Neural progenitor cell (in vitro differentiated cells): ENCODE measurements at regions not wholly inside any gene's neighbourhood (a gene's known extent, or its start where the extent isn't known, plus 50 kb on each side); places are given as distances from the start of the nearest gene placed in this dataset.

Experiments used
- EZH2 ChIP-seq: fragments of 200-600 bp; sonication (generic); IDR thresholded peaks from 2 replicates; pipeline ENCODE4 v1.6.1; 2017; ENCODE audit warnings: antibody characterized with exemption, mild to moderate bottlenecking, moderate library complexity
- TF ChIP-seq, protein P1 (sequence below): fragments of 200-600 bp; sonication (generic); IDR thresholded peaks from 2 replicates; pipeline ENCODE4 v1.5.1; 2017; ENCODE audit warnings: antibody characterized with exemption, mild to moderate bottlenecking

DNA sequence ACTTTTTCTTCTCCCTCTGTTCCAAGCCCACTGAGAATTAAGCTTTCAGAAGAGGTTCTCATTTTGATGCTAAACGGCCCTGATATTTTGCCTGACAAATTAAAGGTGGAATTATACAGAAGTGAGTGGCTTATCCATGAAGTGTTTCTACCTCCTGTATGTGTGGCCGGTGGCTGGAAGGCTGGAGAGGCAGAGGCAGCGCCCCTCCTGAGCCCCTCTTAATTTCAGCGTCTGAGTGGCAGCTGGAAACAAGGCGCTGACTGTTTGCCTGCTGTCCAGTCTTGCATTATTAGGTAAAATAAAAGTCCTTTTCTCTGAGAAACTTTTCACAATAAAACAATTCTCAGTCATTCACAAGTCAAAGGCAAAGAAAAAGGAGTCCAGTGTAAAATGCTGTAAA lies 685.7 kb downstream of the MCTP2 start:
- TF ChIP-seq, protein P1, sequence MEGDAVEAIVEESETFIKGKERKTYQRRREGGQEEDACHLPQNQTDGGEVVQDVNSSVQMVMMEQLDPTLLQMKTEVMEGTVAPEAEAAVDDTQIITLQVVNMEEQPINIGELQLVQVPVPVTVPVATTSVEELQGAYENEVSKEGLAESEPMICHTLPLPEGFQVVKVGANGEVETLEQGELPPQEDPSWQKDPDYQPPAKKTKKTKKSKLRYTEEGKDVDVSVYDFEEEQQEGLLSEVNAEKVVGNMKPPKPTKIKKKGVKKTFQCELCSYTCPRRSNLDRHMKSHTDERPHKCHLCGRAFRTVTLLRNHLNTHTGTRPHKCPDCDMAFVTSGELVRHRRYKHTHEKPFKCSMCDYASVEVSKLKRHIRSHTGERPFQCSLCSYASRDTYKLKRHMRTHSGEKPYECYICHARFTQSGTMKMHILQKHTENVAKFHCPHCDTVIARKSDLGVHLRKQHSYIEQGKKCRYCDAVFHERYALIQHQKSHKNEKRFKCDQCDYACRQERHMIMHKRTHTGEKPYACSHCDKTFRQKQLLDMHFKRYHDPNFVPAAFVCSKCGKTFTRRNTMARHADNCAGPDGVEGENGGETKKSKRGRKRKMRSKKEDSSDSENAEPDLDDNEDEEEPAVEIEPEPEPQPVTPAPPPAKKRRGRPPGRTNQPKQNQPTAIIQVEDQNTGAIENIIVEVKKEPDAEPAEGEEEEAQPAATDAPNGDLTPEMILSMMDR = no peak
- TF ChIP-seq EZH2 = no peak
